NT2/D1 (cell line): ENCODE measurements at regions not wholly inside any gene's neighbourhood (a gene's known extent, or its start where the extent isn't known, plus 50 kb on each side); places are given as distances from the start of the nearest gene placed in this dataset.

ENCODE experiments used
- SUZ12 ChIP-seq: IDR thresholded peaks from 2 replicates; pipeline ENCODE4 v1.6.1; 2011; ENCODE audit not compliant: insufficient read length, insufficient read depth; ENCODE audit errors: extremely low read depth
- YY1 ChIP-seq: IDR thresholded peaks from 2 replicates; pipeline ENCODE4 v1.6.1; 2011; ENCODE audit not compliant: insufficient read length, insufficient read depth
- ZNF274 ChIP-seq: IDR thresholded peaks from 2 replicates; pipeline ENCODE4 v1.6.1; 2011; ENCODE audit warnings: mild to moderate bottlenecking, low read depth, low read length

GRCh38 chr10:130339091-130339490 is 202.9 kb downstream of the GLRX3 start:
- TF ChIP-seq ZNF274, result no peak
- TF ChIP-seq YY1, result no peak
- no peak for TF ChIP-seq SUZ12
